HG03565 (cell line): ENCODE measurements at regions not wholly inside any gene's neighbourhood (a gene's known extent, or its start where the extent isn't known, plus 50 kb on each side); places are given as distances from the start of the nearest gene placed in this dataset.
"Not testable (repeated sequence)": the region's sequence is repeated elsewhere in the genome, so short reads cannot be mapped to it uniquely, and the experiment has no call there.

Source experiments
- ATAC-seq: cut with Tn5 transposase; IDR thresholded peaks from one replicate; pipeline ENCODE4 v1.9.1; 2021; ENCODE audit warnings: mild to moderate bottlenecking, moderate library complexity; ENCODE audit not compliant: unreplicated experiment

GRCh38 chr4:184282251-184282713 is 64.6 kb upstream of the ENPP6 start:
- peak; percentile 20 for ATAC-seq

- ATAC-seq = peak; percentile 15
Measured at GRCh38 chr4:184281231-184282139, 63.8 kb upstream of the ENPP6 start.

GRCh38 chr4:184280591-184281071 is 63.0 kb upstream of the ENPP6 start:
- ATAC-seq = peak; percentile 36

- ATAC-seq = no peak
Measured at GRCh38 chr4:184280137-184280536, 62.5 kb upstream of the ENPP6 start.

GRCh38 chr4:184279496-184280061 is 61.9 kb upstream of the ENPP6 start:
- no peak for ATAC-seq

GRCh38 chr4:184277769-184278168 is 60.1 kb upstream of the ENPP6 start:
- ATAC-seq = not testable (repeated sequence)

GRCh38 chr4:184277010-184277409 is 59.3 kb upstream of the ENPP6 start:
- ATAC-seq = not testable (repeated sequence)

- ATAC-seq = not testable (repeated sequence)
Measured at GRCh38 chr4:184276346-184276745, 58.7 kb upstream of the ENPP6 start.

GRCh38 chr4:184275766-184276165 is 58.1 kb upstream of the ENPP6 start:
- no peak for ATAC-seq

- no peak for ATAC-seq
Measured at GRCh38 chr4:184274286-184274951, 56.7 kb upstream of the ENPP6 start.

GRCh38 chr4:184273166-184274147 is 55.8 kb upstream of the ENPP6 start:
- ATAC-seq = peak; percentile 67

- no peak for ATAC-seq
Measured at GRCh38 chr4:184270808-184271413, 53.2 kb upstream of the ENPP6 start.

- no peak for ATAC-seq
Measured at GRCh38 chr4:184269879-184270430, 52.3 kb upstream of the ENPP6 start.

- ATAC-seq = no peak
Measured at GRCh38 chr4:184268584-184269160, 51.0 kb upstream of the ENPP6 start.

- peak; percentile 73 for ATAC-seq
Measured at GRCh38 chr4:184267673-184268583, 50.3 kb upstream of the ENPP6 start.
